ENCODE measurements at regions not wholly inside any gene's neighbourhood (a gene's known extent, or its start where the extent isn't known, plus 50 kb on each side); places are given as distances from the start of the nearest gene placed in this dataset.

- Histone ChIP-seq H3K4me3 (no peak overlapping the region), H3K27me3 (no peaks in the 10 kb centered on the region), H3K9me3 (no peaks in the 10 kb centered on the region), H3K36me3 (no peaks in the 10 kb centered on the region), H3K27ac (no peak overlapping the region), H3K4me1 (no peaks in the 10 kb centered on the region)
- no peak for DNase-seq (ENCODE audit: extremely low spot score in 2 of 2)
- TF ChIP-seq POLR2A (IDR thresholded peaks at IDR 0.05), result no peak
- TF ChIP-seq POLR2AphosphoS5 (IDR thresholded peaks at IDR 0.05; ENCODE audit: insufficient read depth in 1 of 2, low read depth in 1 of 2), result no peak
- TF ChIP-seq CTCF (IDR thresholded peaks at IDR 0.05), result no peak
- intact Hi-C loops (cut with DNase I), result no loop called here
These were observed 335.6 kb downstream of the PRL start for GRCh38 chr6:21961226-21961625.

- Histone ChIP-seq H3K4me1 (no peaks in the 10 kb centered on the region), H3K4me3 (no peak overlapping the region), H3K36me3 (no peaks in the 10 kb centered on the region), H3K27ac (no peak overlapping the region), H3K9me3 (no peaks in the 10 kb centered on the region), H3K27me3 (no peaks in the 10 kb centered on the region)
- DNase-seq (ENCODE audit: extremely low spot score in 2 of 2), result no peak
- intact Hi-C loops (cut with DNase I), result no loop called here
- TF ChIP-seq CTCF (IDR thresholded peaks at IDR 0.05) (no peak), POLR2A (IDR thresholded peaks at IDR 0.05) (no peak), POLR2AphosphoS5 (IDR thresholded peaks at IDR 0.05; ENCODE audit: insufficient read depth in 1 of 2, low read depth in 1 of 2) (no peak)
These were observed 331.8 kb downstream of the PRL start for GRCh38 chr6:21965016-21965415.

- H3K36me3 ChIP-seq, result no peaks in the 10 kb centered on the region
- H3K9me3 ChIP-seq, result no peaks in the 10 kb centered on the region
- no peak overlapping the region for H3K27ac ChIP-seq
- H3K27me3 ChIP-seq, result no peaks in the 10 kb centered on the region
- H3K4me1 ChIP-seq, result peaks cover 3% of the 10 kb centered on the region
- no peak for DNase-seq (ENCODE audit: extremely low spot score in 2 of 2)
- TF ChIP-seq POLR2AphosphoS5 (IDR thresholded peaks at IDR 0.05; ENCODE audit: insufficient read depth in 1 of 2, low read depth in 1 of 2) (no peak), POLR2A (IDR thresholded peaks at IDR 0.05) (no peak), CTCF (IDR thresholded peaks at IDR 0.05) (no peak)
- H3K4me3 ChIP-seq, result no peak overlapping the region
- intact Hi-C loops (cut with DNase I), result no loop called here
These were observed 330.8 kb downstream of the PRL start for GRCh38 chr6:21965953-21966539.

- Histone ChIP-seq H3K36me3 (no peaks in the 10 kb centered on the region), H3K27ac (no peak overlapping the region), H3K4me1 (peaks cover 6% of the 10 kb centered on the region), H3K9me3 (no peaks in the 10 kb centered on the region), H3K4me3 (no peak overlapping the region), H3K27me3 (no peaks in the 10 kb centered on the region)
- intact Hi-C loops (cut with DNase I), result no loop called here
- TF ChIP-seq POLR2A (IDR thresholded peaks at IDR 0.05), result no peak
- TF ChIP-seq CTCF (IDR thresholded peaks at IDR 0.05), result no peak
- TF ChIP-seq POLR2AphosphoS5 (IDR thresholded peaks at IDR 0.05; ENCODE audit: insufficient read depth in 1 of 2, low read depth in 1 of 2), result no peak
- DNase-seq (ENCODE audit: extremely low spot score in 2 of 2), result no peak
These were observed 329.5 kb downstream of the PRL start for GRCh38 chr6:21967056-21967974.

- H3K36me3 ChIP-seq, result no peaks in the 10 kb centered on the region
- H3K27me3 ChIP-seq, result no peaks in the 10 kb centered on the region
- no peak overlapping the region for H3K27ac ChIP-seq
- peaks cover 6% of the 10 kb centered on the region for H3K4me1 ChIP-seq
- intact Hi-C loops (cut with DNase I), result no loop called here
- DNase-seq (ENCODE audit: extremely low spot score in 2 of 2), result no peak
- no peak overlapping the region for H3K4me3 ChIP-seq
- TF ChIP-seq CTCF (IDR thresholded peaks at IDR 0.05), result no peak
- H3K9me3 ChIP-seq, result no peaks in the 10 kb centered on the region
These were observed 328.4 kb downstream of the PRL start for GRCh38 chr6:21968411-21968810.
